SK-N-SH (cell line): ENCODE measurements at regions not wholly inside any gene's neighbourhood (a gene's known extent, or its start where the extent isn't known, plus 50 kb on each side); places are given as distances from the start of the nearest gene placed in this dataset.

Source experiments
- CTCF ChIA-PET: fragments of 300-600, 350-600 bp; formaldehyde crosslinking; extraction: SDS; loops from one replicate; lab custom pipeline; 2021; lab: Yijun Ruan, JAX
- POLR2A ChIA-PET: fragments of 350-600 bp; sonication (Branson Sonifier 250); formaldehyde crosslinking; extraction: SDS; loops from one replicate; lab custom pipeline; 2020; ENCODE audit warnings: antibody characterized with exemption, inconsistent platforms; lab: Yijun Ruan, JAX
- DNase-seq: peaks from one replicate; pipeline ENCODE4 v3.0.0; 2012
- H2AFZ ChIP-seq: fragments of 200-600 bp; sonication (generic); 2 replicates; pipeline ENCODE4 v1.8.1; 2016; ENCODE audit warnings: antibody characterized with exemption, mild to moderate bottlenecking, low read depth
- H3F3A ChIP-seq: fragments of 200-600 bp; sonication (generic); replicated peaks from 2 replicates; pipeline ENCODE3; 2016; ENCODE audit warnings: antibody characterized with exemption, mild to moderate bottlenecking; ENCODE audit not compliant: insufficient read depth
- H3K27ac ChIP-seq, 2 experiments: fragments of 200-500 bp in 1 of 2; fragments of 200-600 bp in 1 of 2; sonication (Bioruptor generic) in 1 of 2; sonication (generic), shearing (Covaris generic) in 1 of 2; 2 replicates each; pipeline versions ENCODE4 v1.5.1 to v1.6.1; 2014 to 2016; ENCODE audit warnings: low read depth in 2 of 2, inconsistent platforms in 1 of 2, low read length in 1 of 2, mild to moderate bottlenecking in 1 of 2, mixed read lengths in 1 of 2
- H3K27me3 ChIP-seq: fragments of 200-600 bp; sonication (generic), shearing (Covaris generic); 2 replicates; pipeline ENCODE4 v1.6.1; 2016; ENCODE audit warnings: mixed run types; ENCODE audit not compliant: insufficient read depth
- H3K36me3 ChIP-seq, 2 experiments: fragments of 200-500 bp in 1 of 2; fragments of 200-600 bp in 1 of 2; sonication (Bioruptor generic) in 1 of 2; sonication (generic) in 1 of 2; replicated peaks in 1 of 2; 2 replicates each; pipeline versions ENCODE3 to v1.5.1; 2014 to 2016; ENCODE audit warnings: low read length in 1 of 2, mild to moderate bottlenecking in 1 of 2; ENCODE audit not compliant: insufficient read depth in 2 of 2, control insufficient read depth in 1 of 2
- H3K4me1 ChIP-seq, 2 experiments: fragments of 200-500 bp in 1 of 2; fragments of 200-600 bp in 1 of 2; sonication (Bioruptor generic) in 1 of 2; sonication (generic), shearing (Covaris generic) in 1 of 2; 2 replicates each; pipeline versions ENCODE4 v1.5.1 to v1.6.1; 2014 to 2016; ENCODE audit warnings: low read depth in 1 of 2, low read length in 1 of 2, mixed run types in 1 of 2; ENCODE audit not compliant: insufficient read depth in 2 of 2, control insufficient read depth in 1 of 2
- H3K4me2 ChIP-seq: fragments of 200-600 bp; sonication (generic), shearing (Covaris generic); 2 replicates; pipeline ENCODE4 v1.6.1; 2017; ENCODE audit warnings: mixed run types
- H3K4me3 ChIP-seq, 2 experiments: fragments of 200-500 bp in 1 of 2; fragments of 200-600 bp in 1 of 2; sonication (Bioruptor generic) in 1 of 2; sonication (generic), shearing (Covaris generic) in 1 of 2; 2 replicates each; pipeline versions ENCODE4 v1.5.1 to v1.8.1; 2014 to 2016; ENCODE audit warnings: low read depth in 2 of 2, inconsistent platforms in 1 of 2, low read length in 1 of 2, mild to moderate bottlenecking in 1 of 2, mixed read lengths in 1 of 2, moderate library complexity in 1 of 2
- H3K79me2 ChIP-seq: fragments of 200-600 bp; sonication (generic); 2 replicates; pipeline ENCODE4 v1.8.1; 2017; ENCODE audit warnings: mild to moderate bottlenecking; ENCODE audit not compliant: insufficient read depth
- H3K9ac ChIP-seq: fragments of 200-600 bp; sonication (generic); 2 replicates; pipeline ENCODE4 v1.6.1; 2017; ENCODE audit warnings: mixed run types
- H3K9me2 ChIP-seq: fragments of 200-600 bp; sonication (generic); 2 replicates; pipeline ENCODE4 v1.6.1; 2017; ENCODE audit warnings: mixed run types
- H3K9me3 ChIP-seq: fragments of 200-600 bp; sonication (generic); 2 replicates; pipeline ENCODE4 v1.6.1; 2017; ENCODE audit warnings: mixed run types, mild to moderate bottlenecking, moderate library complexity
- H4K20me1 ChIP-seq: fragments of 200-600 bp; sonication (generic); 2 replicates; pipeline ENCODE4 v1.6.1; 2017; ENCODE audit warnings: mild to moderate bottlenecking, mixed run types; ENCODE audit not compliant: insufficient read depth
- CTCF ChIP-seq: fragments of 200-600 bp; sonication (generic); IDR thresholded peaks from 2 replicates; pipeline ENCODE4 v1.6.1; 2017; ENCODE audit warnings: antibody characterized with exemption, mild to moderate bottlenecking, moderate library complexity
- EP300 ChIP-seq, 2 experiments: IDR thresholded peaks; 2 replicates each; pipeline versions ENCODE4 v1.4.0 to v1.6.1; 2012; ENCODE audit warnings: borderline replicate concordance in 1 of 2, low read depth in 1 of 2, low read length in 1 of 2
- FOXM1 ChIP-seq: IDR thresholded peaks from 2 replicates; pipeline ENCODE4 v1.4.0; 2012; ENCODE audit warnings: low read depth, mild to moderate bottlenecking
- GABPA ChIP-seq: IDR thresholded peaks from 2 replicates; pipeline ENCODE4 v1.4.0; 2012; ENCODE audit warnings: low read depth, mild to moderate bottlenecking
- GATA2 ChIP-seq: sonication (generic); formaldehyde crosslinking; IDR thresholded peaks from 2 replicates; pipeline ENCODE4 v1.5.0; 2020; ENCODE audit warnings: mild to moderate bottlenecking, missing genetic modification reagents
- IRF3 ChIP-seq: fragments of 150-350 bp; IDR thresholded peaks from 2 replicates; pipeline ENCODE4 v1.6.1; 2016; ENCODE audit warnings: mild to moderate bottlenecking, low read depth, low read length
- MEF2A ChIP-seq: IDR thresholded peaks from 2 replicates; pipeline ENCODE4 v1.4.0; 2012; ENCODE audit warnings: low read depth, borderline replicate concordance
- NFIC ChIP-seq: IDR thresholded peaks from 2 replicates; pipeline ENCODE4 v1.4.0; 2012; ENCODE audit warnings: borderline replicate concordance
- NRF1 ChIP-seq: IDR thresholded peaks from 2 replicates; pipeline ENCODE4 v1.6.1; 2012; ENCODE audit warnings: low read depth, mild to moderate bottlenecking, low read length
- PBX3 ChIP-seq: IDR thresholded peaks from 2 replicates; pipeline ENCODE4; 2012
- RAD21 ChIP-seq: IDR thresholded peaks from 2 replicates; pipeline ENCODE4 v1.6.1; 2012; ENCODE audit warnings: mild to moderate bottlenecking, low read length
- SIN3A ChIP-seq: IDR thresholded peaks from 2 replicates; pipeline ENCODE4 v1.6.1; 2012; ENCODE audit warnings: low read depth, mild to moderate bottlenecking, low read length, moderate library complexity, borderline replicate concordance
- TCF12 ChIP-seq: IDR thresholded peaks from 2 replicates; pipeline ENCODE4 v1.4.0; 2012
- TEAD4 ChIP-seq: IDR thresholded peaks from 2 replicates; pipeline ENCODE4 v1.4.0; 2012; ENCODE audit warnings: mild to moderate bottlenecking, borderline replicate concordance; ENCODE audit not compliant: insufficient read depth
- USF1 ChIP-seq: IDR thresholded peaks from 2 replicates; pipeline ENCODE4 v1.4.0; 2012; ENCODE audit warnings: low read depth, borderline replicate concordance
- YY1 ChIP-seq: IDR thresholded peaks from 2 replicates; pipeline ENCODE4 v1.4.0; 2012; ENCODE audit warnings: low read depth, mild to moderate bottlenecking
- WGBS: methylation state at CpG from one replicate; pipeline ENCODE4 v1.1.6; 2017; ENCODE audit warnings: low lambda C conversion rate; 5-methylcytosine and 5-hydroxymethylcytosine counted together

GRCh38 chr1:55484173-55484572, 269.0 kb upstream of the USP24 start:
- no peak for TF ChIP-seq TEAD4
- 0 out of 2 replicates have a peak, but pooled peaks have one; percentile 9 for TF ChIP-seq PBX3
- TF ChIP-seq EP300 (IDR thresholded peaks at IDR 0.05; ENCODE audit: borderline replicate concordance in 1 of 2, low read depth in 1 of 2, low read length in 1 of 2), result no peak
- no peak for TF ChIP-seq GABPA
- TF ChIP-seq TCF12, result 0 out of 2 replicates have a peak, but pooled peaks have one; percentile 19
- TF ChIP-seq MEF2A, result no peak
- TF ChIP-seq IRF3, result no peak
- no peak for TF ChIP-seq FOXM1
- TF ChIP-seq YY1, result no peak
- no peak for TF ChIP-seq NFIC
- no peak for TF ChIP-seq USF1
- no peak for TF ChIP-seq RAD21
- TF ChIP-seq, all 33 proteins: peak for 2

DNA sequence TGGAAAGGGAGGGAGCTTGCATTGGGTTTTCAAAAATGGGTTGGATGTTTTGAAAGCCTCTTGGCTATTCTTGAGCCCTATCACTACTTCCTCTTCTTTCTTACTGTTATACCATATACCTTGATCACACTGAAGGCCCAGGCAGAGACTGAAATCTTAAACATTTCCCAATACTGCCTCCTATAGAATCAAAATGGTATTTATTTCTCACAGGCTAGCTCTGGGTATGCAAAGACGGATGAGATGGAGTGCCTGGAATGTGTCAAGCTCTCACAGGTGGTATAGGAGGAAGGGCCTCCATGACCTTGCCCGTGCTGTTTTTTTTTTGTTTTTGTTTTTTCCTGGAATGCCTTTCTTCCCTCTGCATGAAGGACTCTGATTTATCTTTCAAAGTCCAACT, 268.4 kb upstream of the USP24 start:
- no peaks in the 10 kb centered on the region for H4K20me1 ChIP-seq
- H3K4me3 ChIP-seq, result no peak overlapping the region
- H2AFZ ChIP-seq, result no peak overlapping the region
- no peaks in the 10 kb centered on the region for H3K4me1 ChIP-seq
- H3K27me3 ChIP-seq, result no peaks in the 10 kb centered on the region
- TF ChIP-seq YY1 (no peak), EP300 (IDR thresholded peaks at IDR 0.05; ENCODE audit: borderline replicate concordance in 1 of 2, low read depth in 1 of 2, low read length in 1 of 2) (no peak), SIN3A (no peak), CTCF (peak; percentile 20; the same call in 1 of the 2 replicates), NRF1 (no peak), RAD21 (no peak), GATA2 (CRISPR knock-in tag) (no peak)
- TF ChIP-seq, all 33 proteins: peak for 1
- 80% methylated on average over 2 of the region's 2 CpGs for WGBS
- H3K36me3 ChIP-seq, result no peaks in the 10 kb centered on the region
- POLR2A ChIA-PET, result no interaction called here
- H3K9ac ChIP-seq, result no peak overlapping the region
- no peaks in the 10 kb centered on the region for H3K79me2 ChIP-seq
- no peaks in the 10 kb centered on the region for H3K9me2 ChIP-seq
- H3F3A ChIP-seq, result no peaks in the 10 kb centered on the region
- H3K4me2 ChIP-seq, result no peak overlapping the region
- no peak overlapping the region for H3K27ac ChIP-seq
- DNase-seq, result no peak
- CTCF ChIA-PET, result no interaction called here
- no peaks in the 10 kb centered on the region for H3K9me3 ChIP-seq

More at GRCh38 chr1:55484173-55484572, 269.0 kb upstream of the USP24 start:
- Histone ChIP-seq H3K9me2 (no peaks in the 10 kb centered on the region), H3K4me1 (no peaks in the 10 kb centered on the region), H3K27ac (no peak overlapping the region), H2AFZ (no peak overlapping the region), H3K36me3 (no peaks in the 10 kb centered on the region), H3K27me3 (no peaks in the 10 kb centered on the region), H3F3A (no peaks in the 10 kb centered on the region), H4K20me1 (no peaks in the 10 kb centered on the region), H3K9me3 (no peaks in the 10 kb centered on the region), H3K4me2 (no peak overlapping the region), H3K79me2 (no peaks in the 10 kb centered on the region), H3K4me3 (no peak overlapping the region), H3K9ac (no peak overlapping the region)
- DNase-seq, result no peak
- WGBS, result 83% methylated on average over 1 of the region's 1 CpG
- CTCF ChIA-PET, result no interaction called here
- POLR2A ChIA-PET, result no interaction called here
